ENCODE measurements at regions not wholly inside any gene's neighbourhood (a gene's known extent, or its start where the extent isn't known, plus 50 kb on each side); places are given as distances from the start of the nearest gene placed in this dataset.
A peak's percentile ranks its signal among the peaks of the same experiment; 100 is the strongest.

DNA sequence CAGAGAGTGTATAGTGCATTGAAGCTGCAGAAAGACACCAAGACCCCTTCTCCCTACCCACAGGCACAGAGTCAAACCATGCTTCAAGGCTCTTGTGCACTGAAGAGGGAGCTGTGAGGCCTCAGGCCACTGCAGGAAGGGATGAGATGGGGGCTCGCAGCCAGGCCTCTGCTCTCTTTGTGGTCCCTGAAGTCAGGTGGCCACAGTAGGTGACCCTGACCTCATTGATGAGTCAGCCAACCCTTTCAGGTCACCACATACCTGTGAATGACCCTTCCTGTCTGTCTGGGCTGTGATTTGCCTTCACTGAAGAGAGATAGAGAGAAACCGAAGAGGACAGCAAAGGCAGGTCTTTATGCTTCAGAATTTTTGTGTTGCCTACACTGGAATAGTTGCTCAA lies 372.1 kb downstream of the ACTL7B start:
- no peak for DNase-seq

DNA sequence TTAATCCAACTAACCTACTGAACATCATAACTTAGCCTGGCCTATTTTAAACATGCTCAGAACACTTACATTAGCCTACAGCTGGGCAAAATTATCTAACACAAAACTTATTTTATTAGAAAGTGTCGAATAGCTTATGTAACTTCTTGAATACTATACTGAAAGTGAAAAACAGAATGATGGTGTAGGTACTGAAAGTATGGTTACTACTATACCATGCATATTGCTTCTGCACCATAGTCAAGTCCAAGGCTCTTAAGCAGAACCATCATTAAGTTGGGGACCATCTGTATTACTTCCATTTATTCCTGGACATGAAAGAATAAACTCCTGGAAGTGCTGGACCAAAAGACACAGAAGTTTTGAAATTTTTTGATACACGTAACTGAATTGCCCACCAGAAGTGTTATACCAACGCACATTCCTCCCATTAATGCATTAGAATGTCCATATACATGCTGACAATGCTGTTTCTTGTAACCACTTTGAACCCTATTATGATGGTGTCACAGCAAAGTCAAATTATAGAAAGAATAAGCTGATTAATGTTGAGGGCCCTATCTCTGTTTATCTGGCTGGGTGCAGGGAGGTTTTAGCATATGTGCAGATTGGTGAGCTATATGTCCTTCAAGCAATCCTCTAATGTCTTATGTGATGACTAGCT lies 375.7 kb downstream of the ACTL7B start:
- no peak for DNase-seq

DNA sequence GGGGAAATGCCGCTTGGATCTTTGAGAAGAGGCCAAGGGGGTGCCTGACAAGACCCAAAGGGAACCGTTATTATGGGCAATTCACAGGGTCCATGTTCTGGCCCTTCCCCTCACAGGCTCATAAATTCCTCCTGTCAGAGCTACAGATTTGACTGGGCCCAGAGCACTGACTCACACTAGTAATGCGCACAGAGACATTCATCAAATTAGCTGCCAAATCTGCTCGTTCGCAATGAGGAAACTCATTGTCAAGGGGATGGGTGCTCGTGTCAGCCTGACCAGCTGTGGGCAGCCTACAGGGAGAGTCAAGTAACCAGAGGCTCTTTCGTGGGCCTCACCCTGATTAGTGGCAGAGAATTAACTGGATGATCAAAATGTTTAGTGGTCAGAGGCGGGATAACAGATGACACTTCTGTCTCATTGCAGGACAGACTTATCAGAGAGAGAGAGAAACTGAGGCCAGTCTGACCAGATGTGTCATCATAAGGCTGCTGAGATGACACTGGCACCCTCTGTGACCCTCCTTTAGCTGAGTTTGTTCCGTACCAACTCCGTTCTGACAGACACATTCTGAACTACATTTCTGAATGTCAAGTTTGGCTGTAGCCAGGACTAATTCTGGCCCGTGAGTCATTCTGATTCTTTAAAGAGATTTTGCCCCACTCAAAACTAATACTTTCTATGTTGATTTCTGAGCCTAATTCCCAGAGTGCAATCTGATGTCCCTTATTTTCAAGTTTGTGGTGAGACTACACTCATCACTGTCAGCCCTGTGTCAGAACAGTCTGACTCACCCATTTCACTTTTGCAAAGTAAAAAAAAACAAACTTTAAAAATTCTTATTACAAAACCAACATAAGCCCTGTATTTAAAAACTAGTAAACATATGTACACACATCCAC lies 377.1 kb downstream of the ACTL7B start:
- peak; percentile 64 for DNase-seq

DNA sequence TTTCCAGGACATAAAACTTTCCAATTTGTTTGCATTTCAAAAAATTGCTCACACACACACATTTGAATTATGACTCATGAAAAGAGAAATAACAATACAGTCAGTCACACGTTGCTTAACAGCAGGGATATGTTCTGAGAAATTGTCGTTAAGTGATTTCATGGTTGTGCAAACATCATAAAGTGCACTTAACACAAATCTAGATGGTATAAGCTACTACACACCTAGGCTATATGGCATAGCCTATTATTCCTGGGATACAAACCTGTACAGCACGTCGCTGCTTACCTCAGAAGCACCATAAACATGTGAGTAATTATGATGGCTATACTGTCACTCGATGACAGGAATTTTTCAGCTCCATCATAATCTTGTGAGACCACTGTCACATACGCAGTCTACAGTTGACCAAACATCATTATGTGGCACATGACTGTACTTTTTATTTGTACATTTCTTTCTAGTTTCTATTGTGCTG lies 378.2 kb downstream of the ACTL7B start:
- DNase-seq, result peak; percentile 39

DNA sequence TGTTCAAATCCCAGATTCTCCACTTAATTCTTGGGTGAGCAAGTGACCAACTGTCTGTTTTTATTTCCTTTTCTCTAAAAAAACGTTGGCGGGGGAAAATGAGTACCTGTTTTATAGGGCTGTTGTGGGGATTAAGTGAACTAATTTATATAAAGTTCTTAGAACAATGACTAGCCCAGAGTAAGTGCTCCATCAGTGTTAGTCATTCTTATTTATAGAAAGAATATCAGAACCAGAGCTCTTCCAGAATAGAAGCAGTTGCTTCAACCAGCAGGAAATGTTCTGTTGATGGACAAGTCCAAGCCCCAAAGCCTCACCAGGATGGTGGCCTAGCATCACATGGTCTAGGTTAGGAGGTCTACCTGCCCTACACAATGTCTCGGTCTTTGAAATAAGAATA lies 379.2 kb downstream of the ACTL7B start:
- no peak for DNase-seq

DNA sequence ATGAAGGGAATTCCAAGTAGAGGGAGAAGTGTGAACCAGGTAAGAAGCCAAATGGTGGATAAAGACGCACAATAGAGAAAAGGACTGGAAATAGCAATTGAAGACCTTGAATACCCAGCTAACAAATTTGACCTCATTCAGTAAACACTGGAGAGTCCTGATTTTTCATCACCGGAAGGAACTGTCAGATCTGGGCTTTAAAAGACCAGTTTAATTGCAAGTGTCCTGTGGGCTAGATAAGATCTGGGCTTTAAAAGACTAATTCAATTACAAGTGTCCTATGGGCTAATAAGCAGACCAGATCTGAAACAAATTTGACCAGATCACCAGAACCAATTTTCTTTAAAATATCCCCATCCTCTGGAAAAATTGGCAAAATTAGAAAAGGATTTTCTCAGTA lies 380.0 kb downstream of the ACTL7B start:
- DNase-seq, result no peak

DNA sequence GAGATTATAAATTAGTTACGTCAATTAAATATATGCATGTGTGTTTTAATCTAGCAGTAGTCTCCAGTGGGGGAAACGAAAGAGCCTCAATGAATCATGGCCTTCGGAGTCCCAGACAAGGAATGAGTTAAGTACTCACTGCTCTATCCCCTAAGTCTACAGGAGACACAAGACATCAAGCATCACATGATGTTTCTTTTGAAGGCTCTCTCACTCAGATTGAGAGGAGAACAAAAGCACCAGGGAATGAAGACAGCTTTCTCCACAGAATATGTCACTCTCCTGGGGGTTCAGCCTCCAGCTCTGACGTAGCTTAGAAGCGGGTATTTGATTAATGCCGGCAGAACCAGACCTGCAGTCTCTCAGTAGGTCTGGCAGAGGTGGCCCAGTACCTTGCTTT lies 381.4 kb downstream of the ACTL7B start:
- DNase-seq, result no peak

DNA sequence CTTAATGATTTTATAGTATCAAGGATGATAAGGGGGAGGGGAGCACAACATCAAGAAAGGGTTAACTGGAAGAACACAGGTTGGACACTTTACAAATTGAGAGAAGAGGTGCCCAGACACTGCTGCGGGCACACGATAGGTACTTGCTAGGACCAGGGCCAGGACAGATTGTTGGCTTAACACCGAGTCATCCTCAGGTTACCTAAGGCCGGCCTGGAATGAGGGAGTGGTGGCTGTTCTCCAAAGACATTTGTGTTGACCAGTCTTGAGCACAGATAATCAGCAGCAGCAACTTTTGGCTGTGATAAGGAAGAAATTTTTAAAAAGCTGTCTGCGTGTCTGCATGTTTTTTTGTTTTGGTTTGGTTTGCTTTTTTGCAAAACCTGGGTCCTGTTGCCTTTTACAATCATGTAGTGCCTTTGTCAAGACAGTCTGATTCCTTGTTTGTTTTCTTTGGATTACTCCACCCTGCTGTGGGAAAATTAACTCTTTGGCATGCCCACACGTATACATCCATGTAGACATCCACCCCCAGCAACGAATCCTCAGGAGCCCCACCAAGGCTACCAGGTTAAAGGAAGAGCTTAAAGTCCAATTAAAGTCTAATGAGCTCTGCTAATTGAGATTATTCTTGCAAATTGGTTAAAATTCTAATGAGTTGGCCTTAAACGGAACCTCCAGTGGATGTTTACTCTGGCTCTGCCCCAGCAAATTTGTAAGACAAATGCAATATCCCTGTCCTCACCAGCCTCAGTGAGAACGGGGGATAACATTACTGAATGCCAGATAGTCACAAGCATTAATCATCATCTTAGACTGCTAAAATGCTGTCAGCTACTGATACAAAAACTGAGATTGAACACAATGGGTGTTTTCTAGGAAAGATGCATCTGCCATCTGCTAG lies 382.3 kb downstream of the ACTL7B start:
- peak; percentile 50 for DNase-seq

DNA sequence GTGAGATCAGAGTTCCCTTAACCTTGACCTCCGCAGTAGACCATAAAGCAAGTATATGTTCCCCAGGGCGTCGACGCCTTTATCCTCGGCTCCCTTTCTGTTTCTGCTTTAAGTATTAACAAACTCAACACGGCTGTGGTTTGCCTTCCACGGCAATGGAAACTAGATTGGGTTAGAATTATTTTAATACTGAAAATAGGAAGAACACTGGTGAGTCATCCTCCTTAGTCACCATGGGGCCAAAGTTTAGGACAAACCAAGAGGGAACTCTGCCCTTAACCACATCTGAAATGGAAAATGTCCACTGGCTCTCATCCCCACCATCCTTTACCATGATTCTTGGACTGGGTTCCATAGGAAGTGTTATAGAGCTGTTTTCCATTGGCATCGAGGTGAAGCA lies 386.1 kb downstream of the ACTL7B start:
- DNase-seq, result peak; percentile 11

DNA sequence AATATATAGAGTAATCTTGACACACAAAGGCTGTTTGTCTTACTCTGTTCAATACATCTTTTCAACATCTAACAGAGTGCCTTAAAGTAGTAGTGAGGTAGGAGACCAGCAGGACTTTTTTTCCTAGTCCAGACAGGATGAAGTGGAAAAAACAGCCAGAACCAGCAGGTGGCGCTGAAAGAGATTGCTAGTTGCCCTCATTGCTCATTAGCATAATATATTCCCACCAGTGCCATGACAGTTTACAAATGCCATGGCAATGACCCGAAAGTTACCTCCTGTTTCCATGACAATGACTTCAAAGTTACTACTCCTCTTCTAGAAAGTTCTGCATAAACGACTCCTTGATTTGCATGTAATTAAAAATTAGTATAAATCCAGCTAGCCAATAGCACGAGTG lies 387.4 kb downstream of the ACTL7B start:
- DNase-seq, result peak; percentile 61

DNA sequence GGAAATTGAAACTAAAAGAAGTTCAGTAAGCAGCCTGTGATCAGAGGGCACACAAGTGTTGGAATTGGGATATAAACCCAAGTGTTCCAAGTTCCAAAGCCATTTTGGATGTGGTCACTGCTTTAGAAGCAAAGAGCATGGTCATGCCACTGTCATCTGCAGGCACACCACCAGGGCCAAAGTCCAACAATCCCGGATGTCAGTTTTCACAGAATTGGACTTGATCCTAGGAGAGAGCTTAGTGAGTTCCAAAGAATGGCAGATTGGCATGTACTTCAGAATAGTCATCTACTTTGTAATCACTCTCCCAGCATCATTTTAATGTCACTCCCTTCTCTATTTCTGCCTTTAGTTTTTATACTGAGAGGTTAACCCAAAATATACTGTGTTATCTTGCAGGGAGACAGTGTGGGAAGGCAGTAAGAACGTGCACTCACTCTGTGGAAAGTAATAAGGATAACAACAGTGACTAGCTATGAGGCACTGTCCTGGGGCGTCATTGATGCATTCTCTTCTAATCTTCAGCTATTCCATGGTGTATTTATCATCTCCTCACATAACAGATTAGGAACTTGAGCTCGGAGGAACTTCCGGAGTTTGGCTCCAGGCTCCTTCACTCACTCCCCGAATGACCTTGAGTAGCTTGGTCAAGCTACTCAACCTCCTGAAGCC lies 388.0 kb downstream of the ACTL7B start:
- no peak for DNase-seq

DNA sequence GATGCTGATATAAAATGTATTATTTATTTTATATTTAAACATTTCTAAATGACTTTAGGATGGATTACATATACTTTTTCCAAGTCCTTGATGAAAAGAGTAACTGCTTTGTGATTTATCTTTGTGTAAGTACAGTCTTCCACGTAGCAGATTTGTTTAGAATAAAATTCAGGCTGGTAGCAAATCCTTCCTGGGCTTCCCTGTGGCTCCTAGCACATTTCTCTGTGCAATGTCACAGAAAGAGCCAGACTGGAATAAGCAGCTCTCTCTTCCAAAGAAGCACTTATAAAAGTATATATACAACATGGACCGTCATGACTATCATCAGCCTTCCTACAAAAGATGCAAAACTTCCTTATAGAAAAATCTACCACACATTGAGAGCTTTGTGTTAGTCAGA lies 388.6 kb downstream of the ACTL7B start:
- no peak for DNase-seq

DNA sequence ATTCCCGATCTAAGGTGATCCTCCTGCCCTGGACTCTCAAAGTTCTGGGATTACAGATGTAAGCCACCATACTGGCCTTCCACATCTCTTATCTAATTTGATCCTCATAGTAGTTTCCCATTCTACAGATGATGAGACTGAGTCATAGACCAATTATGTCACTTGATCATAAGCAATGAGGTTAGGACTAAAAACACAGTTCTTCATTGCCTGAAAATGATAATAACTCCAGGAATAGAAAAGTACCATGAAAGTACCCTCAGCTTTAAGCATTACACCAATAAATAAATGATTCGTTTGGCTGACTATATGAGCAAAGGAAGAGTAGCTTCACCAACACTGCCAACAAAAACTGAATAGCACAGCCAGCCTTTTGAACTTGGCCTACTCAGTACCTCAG lies 389.5 kb downstream of the ACTL7B start:
- no peak for DNase-seq

DNA sequence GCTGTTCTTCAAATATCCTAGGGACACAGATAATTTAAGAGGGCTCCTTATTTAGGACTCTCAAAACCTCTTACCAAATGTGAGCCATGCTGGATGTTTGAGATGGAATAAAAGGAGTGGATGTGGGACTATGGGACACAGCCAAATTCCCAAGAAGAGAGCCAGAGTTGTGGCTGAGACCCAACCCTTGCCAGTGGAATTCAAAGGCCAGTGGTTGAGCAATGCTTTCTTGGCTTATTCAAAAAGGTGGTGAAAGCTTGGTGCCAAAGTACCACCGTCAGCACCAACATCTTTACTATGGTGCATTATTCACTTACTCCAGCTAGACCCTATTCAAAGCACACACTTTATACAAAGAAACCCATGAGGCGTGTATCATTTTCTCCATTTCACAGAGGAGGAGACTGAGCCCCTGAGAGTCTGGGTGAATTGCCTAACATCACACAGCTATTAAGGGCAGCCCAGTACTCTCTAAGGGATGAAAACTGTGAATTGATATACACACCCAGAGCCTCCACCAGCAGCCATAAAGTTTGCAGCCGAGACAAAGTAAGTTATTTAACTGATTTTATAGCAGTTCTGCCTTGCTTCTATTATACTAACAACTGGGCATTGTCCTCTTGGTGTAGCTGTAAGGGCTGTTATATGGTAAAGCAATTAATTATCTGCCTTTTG lies 391.7 kb downstream of the ACTL7B start:
- no peak for DNase-seq

DNA sequence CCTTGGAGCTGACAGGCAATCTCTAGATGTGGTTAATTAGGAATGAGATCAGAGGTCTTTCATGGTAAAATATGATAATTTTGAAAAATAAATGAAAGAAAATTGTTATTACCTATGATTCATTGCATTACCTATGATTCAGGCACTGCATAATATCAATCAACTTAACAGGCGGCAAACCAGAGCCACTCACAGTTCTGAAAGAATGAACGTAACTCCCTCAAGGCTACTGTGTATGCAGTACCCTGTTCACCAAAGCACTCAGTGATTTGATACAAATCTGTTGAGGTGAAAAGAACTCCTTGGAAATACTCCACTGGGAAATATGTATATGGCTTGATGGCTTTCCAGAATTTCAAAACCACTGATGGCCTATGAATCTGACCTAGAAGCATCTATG lies 398.9 kb downstream of the ACTL7B start:
- no peak for DNase-seq

DNA sequence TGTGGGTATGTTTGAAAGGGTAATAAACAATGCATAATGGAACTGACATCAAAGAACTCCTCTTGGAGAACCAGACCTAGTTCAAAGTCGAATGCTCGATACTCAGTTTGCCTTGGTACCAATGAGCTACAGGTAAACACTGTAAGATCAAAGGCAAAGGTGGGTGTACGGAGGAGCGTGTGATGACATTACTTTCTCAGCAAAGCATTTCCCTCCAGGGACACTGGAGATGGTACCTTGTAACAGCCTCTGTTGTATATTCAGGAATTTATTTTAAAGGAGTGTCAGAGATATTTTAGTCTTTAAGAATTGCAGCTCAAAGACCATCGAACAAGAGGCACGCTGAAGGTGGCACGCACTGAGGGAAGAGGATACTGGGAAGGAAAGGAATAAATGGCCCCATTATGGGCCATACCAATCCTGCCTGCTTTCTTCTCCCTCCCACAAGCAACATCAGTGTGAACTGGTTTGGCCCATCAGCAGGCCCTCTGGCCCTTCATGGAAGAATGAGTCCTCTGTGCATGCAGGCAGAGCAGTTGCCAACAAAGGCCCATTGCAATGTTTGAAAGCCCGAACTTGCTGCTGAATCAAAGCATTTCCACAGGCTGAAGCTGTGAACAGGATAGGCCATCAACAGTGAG lies 410.2 kb downstream of the ACTL7B start:
- DNase-seq, result no peak

DNA sequence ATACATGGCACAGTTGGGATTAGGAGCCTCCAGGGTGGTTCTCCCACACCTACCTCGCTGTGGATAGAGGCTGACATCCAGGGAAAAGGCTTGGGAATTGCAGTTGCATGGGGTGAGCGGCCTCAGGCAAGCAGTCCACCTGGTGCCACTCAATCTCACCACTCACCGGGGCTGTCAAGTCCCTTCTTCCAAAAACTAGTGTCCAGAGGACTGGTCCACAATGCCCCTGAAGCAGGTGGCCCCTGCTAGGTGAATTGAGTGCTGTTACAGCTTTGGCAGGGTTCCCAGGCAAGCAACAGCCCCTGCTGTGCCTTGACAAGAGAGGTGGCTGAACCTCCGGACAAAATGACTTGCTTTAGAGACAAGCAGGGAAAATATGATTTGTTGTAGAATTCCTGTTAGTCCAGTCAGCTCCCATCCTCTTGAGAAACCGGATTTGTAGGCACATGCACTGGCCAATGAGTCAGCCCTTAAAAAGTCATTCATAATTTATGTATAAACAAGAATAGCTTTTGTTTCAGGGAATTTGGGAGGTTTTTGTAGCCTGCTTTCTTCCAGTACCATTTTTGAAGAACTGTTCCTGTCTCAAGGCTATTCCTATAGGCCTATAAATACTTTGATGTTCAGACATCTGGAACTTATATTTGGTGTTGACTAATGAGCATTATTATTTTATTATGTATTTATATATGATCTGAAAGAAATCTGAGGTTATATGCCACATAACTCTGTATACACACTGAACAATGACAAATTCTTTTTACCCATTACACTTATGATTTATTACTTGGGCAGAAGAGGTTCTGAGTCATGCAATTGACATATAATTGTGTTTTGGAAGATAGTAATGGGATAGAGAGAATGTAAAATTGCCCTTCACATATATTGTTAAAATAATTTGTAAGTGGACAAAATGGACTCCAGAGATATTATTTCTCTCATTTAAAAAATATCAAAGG lies 411.1 kb downstream of the ACTL7B start:
- DNase-seq, result peak; percentile 78

DNA sequence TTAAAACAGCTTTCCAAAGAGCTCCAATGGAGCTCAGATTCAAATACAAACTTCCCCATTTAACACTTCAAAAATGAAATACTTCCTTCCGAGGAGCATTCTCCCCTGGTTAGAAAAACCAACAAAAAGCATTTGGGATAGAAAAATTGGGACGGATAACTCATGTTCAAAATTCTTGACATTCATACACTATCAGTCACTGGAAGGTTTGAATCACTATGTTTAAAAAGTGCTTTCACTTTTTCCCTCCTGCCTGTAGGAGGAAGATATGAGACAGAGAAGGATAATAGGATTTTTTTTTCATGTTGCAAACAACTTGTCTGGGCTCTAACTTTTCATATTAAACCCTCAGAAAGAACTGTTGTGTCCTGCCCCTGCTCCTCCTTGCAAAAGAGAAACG lies 412.0 kb downstream of the ACTL7B start:
- peak; percentile 17 for DNase-seq

DNA sequence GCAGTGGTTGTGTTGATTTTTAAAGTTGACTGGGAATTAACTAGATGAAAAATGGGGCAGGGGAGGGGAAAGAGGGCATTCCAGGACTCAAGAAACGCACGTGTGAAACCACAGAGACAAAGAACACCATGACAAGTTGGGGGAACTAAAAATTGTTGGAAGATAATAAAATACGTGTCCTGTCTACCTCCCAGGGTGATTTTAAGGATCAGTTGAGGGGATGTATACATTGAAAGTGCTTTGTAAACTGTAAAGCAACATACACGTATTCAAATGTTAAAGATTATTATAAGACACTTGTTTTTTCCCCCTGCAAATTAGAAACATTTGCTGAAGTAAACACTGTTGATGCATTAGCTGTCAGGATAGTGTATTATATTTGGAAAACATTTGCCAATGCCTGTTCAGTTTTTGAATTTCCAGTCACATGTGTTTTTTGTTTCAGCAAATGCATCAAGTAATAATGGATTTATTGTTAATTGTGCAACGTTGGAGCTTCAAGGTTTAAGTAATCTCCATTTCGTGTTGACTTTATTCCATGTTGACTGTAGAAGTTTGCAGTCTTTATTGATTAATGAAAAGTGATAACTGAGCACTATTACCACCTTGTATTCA lies 412.7 kb downstream of the ACTL7B start:
- DNase-seq, result no peak

DNA sequence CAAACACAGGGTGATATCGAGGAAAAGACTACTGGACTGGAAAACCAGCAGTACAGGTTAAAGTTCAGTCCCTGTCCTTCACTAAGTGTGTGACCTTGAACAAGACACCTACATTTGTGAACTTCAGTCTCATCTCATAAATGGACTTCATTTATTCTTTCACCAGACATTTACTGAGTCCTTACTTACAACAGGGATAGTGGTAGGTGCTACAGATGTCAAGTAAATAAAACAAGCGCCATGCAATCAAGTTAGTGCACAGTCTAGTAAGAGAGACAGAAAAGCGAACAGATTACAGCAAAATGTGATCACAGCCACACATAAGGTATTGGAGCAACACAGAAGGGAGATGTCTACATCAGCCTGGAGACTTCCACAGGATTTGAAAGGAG lies 413.2 kb downstream of the ACTL7B start:
- no peak for DNase-seq

All from dermis blood vessel endothelial cell (primary cell).